ENCODE measurements at regions not wholly inside any gene's neighbourhood (a gene's known extent, or its start where the extent isn't known, plus 50 kb on each side); places are given as distances from the start of the nearest gene placed in this dataset.

DNA sequence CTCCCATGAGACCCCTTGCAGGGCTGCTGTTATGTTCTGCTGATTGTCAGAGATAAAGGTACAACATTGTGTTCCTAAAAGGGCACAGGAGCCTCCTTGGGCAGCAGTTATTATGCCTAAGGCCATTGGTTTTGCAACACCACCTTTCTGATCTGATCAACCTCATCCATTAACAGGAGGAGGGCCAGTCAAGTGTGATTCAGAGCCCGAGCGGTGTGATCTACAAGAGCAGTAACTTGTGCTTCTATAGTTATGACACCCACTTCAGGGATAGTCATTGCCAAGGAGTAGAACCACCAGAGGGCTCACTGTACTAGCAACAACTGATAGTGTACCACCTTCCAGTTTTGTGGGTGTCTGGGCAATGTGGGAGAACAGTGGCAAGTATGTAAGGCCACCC is 1457.9 kb upstream of the CADM2 start:
- DNase-seq = peak; percentile 26
- BruUV-seq (replicated peaks) = no TSS peak

GRCh38 chr3:83513051-83513450 is 1445.7 kb upstream of the CADM2 start:
- no peaks in the 10 kb centered on the region for H3K9me2 ChIP-seq (replicated peaks; ENCODE audit: low read length)
- DNase-seq = no peak
- ChIA-PET CTCF (no interaction called here), POLR2A (ENCODE audit: unreplicated experiment) (no interaction called here)
- no peak overlapping the region for H3K4me2 ChIP-seq (ENCODE audit: low read length)
- H3K4me3 ChIP-seq (ENCODE audit: low read length) = no peak overlapping the region
- ATAC-seq = no peak
- H2AFZ ChIP-seq (ENCODE audit: low read length) = no peak overlapping the region; the same call in 1 of the 2 replicates
- no peaks in the 10 kb centered on the region for H3K9me3 ChIP-seq (ENCODE audit: low read length)
- H3K4me1 ChIP-seq (ENCODE audit: insufficient read depth, low read length) = peaks cover 16% of the 10 kb centered on the region
- BruUV-seq (replicated peaks) = no TSS peak
- no peaks in the 10 kb centered on the region for H3K79me2 ChIP-seq (ENCODE audit: low read length)
- H3K9ac ChIP-seq (ENCODE audit: low read length) = no peak overlapping the region
- no peaks in the 10 kb centered on the region for H3F3A ChIP-seq (ENCODE audit: low read length, unreplicated experiment)
- no peak overlapping the region for H3K27ac ChIP-seq (ENCODE audit: low read length)
- H4K20me1 ChIP-seq (ENCODE audit: low read length) = no peaks in the 10 kb centered on the region
- H3K36me3 ChIP-seq (ENCODE audit: low read depth, low read length) = no peaks in the 10 kb centered on the region
- H3K27me3 ChIP-seq (ENCODE audit: low read length) = no peaks in the 10 kb centered on the region
- TF ChIP-seq, protein P1, sequence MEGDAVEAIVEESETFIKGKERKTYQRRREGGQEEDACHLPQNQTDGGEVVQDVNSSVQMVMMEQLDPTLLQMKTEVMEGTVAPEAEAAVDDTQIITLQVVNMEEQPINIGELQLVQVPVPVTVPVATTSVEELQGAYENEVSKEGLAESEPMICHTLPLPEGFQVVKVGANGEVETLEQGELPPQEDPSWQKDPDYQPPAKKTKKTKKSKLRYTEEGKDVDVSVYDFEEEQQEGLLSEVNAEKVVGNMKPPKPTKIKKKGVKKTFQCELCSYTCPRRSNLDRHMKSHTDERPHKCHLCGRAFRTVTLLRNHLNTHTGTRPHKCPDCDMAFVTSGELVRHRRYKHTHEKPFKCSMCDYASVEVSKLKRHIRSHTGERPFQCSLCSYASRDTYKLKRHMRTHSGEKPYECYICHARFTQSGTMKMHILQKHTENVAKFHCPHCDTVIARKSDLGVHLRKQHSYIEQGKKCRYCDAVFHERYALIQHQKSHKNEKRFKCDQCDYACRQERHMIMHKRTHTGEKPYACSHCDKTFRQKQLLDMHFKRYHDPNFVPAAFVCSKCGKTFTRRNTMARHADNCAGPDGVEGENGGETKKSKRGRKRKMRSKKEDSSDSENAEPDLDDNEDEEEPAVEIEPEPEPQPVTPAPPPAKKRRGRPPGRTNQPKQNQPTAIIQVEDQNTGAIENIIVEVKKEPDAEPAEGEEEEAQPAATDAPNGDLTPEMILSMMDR (conservative IDR thresholded peaks at IDR 0.05; ENCODE audit: low read depth, low read length) = no peak
- TF ChIP-seq EZH2 (IDR thresholded peaks at IDR 0.05; ENCODE audit: low read length, unreplicated experiment) (no peak), EZH2phosphoT487 (IDR thresholded peaks at IDR 0.05; ENCODE audit: borderline replicate concordance, low read length) (no peak)
- intact Hi-C loops (cut with micrococcal nuclease) = loop anchor here (5.0 kb wide), 1 partner anchor 1846 kb away; no protein-coding TSS in a partner anchor

More for the DNA sequence above, 1457.9 kb upstream of the CADM2 start:
- ATAC-seq = no peak
- H3K4me3 ChIP-seq (ENCODE audit: low read length) = no peak overlapping the region
- ChIA-PET POLR2A (ENCODE audit: unreplicated experiment) (no interaction called here), CTCF (no interaction called here)
- H3K27me3 ChIP-seq (ENCODE audit: low read length) = no peaks in the 10 kb centered on the region
- peaks cover 44% of the 10 kb centered on the region for H3K4me1 ChIP-seq (ENCODE audit: insufficient read depth, low read length)
- H3K9me3 ChIP-seq (ENCODE audit: low read length) = no peaks in the 10 kb centered on the region
- no peak overlapping the region; the same call in 1 of the 2 replicates for H3K9ac ChIP-seq (ENCODE audit: low read length)
- TF ChIP-seq, protein P1 (conservative IDR thresholded peaks at IDR 0.05; ENCODE audit: low read depth, low read length) = 0 out of 2 replicates have a peak, but pooled peaks have one; percentile 21
- TF ChIP-seq EZH2phosphoT487 (IDR thresholded peaks at IDR 0.05; ENCODE audit: borderline replicate concordance, low read length) = no peak
- peaks cover 4% of the 10 kb centered on the region for H3F3A ChIP-seq (ENCODE audit: low read length, unreplicated experiment)
- H4K20me1 ChIP-seq (ENCODE audit: low read length) = no peaks in the 10 kb centered on the region
- intact Hi-C loops (cut with micrococcal nuclease) = no loop called here
- H2AFZ ChIP-seq (ENCODE audit: low read length) = peak overlapping the region; percentile 44; the same call in 1 of the 2 replicates
- 0 out of 2 replicates have a peak overlapping the region, but pooled peaks have one; percentile 11 for H3K4me2 ChIP-seq (ENCODE audit: low read length)
- no peaks in the 10 kb centered on the region for H3K79me2 ChIP-seq (ENCODE audit: low read length)
- H3K9me2 ChIP-seq (replicated peaks; ENCODE audit: low read length) = no peaks in the 10 kb centered on the region
- H3K27ac ChIP-seq (ENCODE audit: low read length) = peak overlapping the region; percentile 57
- no peaks in the 10 kb centered on the region for H3K36me3 ChIP-seq (ENCODE audit: low read depth, low read length)

DNA sequence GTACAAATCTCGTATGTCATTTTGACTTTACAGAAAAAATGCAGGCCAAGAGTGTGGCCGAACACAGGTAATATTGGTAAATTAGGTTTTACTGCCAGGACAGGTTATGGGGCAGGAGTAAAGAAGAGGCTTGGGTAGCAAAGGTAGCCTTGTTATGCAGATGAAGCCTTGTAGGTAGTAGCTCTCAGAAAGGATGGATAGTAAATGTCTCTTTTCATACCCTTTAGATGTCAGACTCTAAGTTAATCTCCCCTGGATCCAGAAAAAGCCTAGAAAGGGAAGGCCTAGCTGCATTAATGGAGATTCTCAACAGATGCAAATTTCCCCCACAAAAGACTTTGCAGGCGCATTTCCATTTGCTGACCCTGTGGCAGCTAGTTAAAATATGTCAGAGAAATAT is 1445.1 kb upstream of the CADM2 start:
- Histone ChIP-seq H3K27ac (ENCODE audit: low read length) (peak overlapping the region; percentile 58), H2AFZ (ENCODE audit: low read length) (peak overlapping the region; percentile 49; the same call in 1 of the 2 replicates), H3K4me1 (ENCODE audit: insufficient read depth, low read length) (peaks cover 16% of the 10 kb centered on the region), H3K9me2 (replicated peaks; ENCODE audit: low read length) (no peaks in the 10 kb centered on the region), H3K4me3 (ENCODE audit: low read length) (no peak overlapping the region), H3K4me2 (ENCODE audit: low read length) (peak overlapping the region; percentile 55; the same call in 1 of the 2 replicates), H3K9ac (ENCODE audit: low read length) (no peak overlapping the region; the same call in 1 of the 2 replicates), H4K20me1 (ENCODE audit: low read length) (no peaks in the 10 kb centered on the region), H3K79me2 (ENCODE audit: low read length) (no peaks in the 10 kb centered on the region), H3K36me3 (ENCODE audit: low read depth, low read length) (no peaks in the 10 kb centered on the region), H3K27me3 (ENCODE audit: low read length) (no peaks in the 10 kb centered on the region), H3F3A (ENCODE audit: low read length, unreplicated experiment) (no peaks in the 10 kb centered on the region), H3K9me3 (ENCODE audit: low read length) (no peaks in the 10 kb centered on the region)
- ChIA-PET CTCF (no interaction called here), POLR2A (ENCODE audit: unreplicated experiment) (no interaction called here)
- DNase-seq (no peak), ATAC-seq (no peak; the same call in 1 of the 2 replicates)
- TF ChIP-seq, protein P1 (conservative IDR thresholded peaks at IDR 0.05; ENCODE audit: low read depth, low read length) = no peak
- TF ChIP-seq EZH2phosphoT487 (IDR thresholded peaks at IDR 0.05; ENCODE audit: borderline replicate concordance, low read length) (no peak), EZH2 (IDR thresholded peaks at IDR 0.05; ENCODE audit: low read length, unreplicated experiment) (no peak)
- intact Hi-C loops (cut with micrococcal nuclease) = loop anchor here (1.0 to 5.0 kb wide), 2 partner anchors 465 to 1846 kb away; no protein-coding TSS in a partner anchor
- no TSS peak for BruUV-seq (replicated peaks)
